ENCODE measurements at regions not wholly inside any gene's neighbourhood (a gene's known extent, or its start where the extent isn't known, plus 50 kb on each side); places are given as distances from the start of the nearest gene placed in this dataset.
"Not testable (repeated sequence)": the region's sequence is repeated elsewhere in the genome, so short reads cannot be mapped to it uniquely, and the experiment has no call there.

GRCh38 chr7:35909870-35910357 lies 109.1 kb downstream of the SEPTIN7 start:
- DNase-seq (ENCODE audit: low spot score): no peak

DNA sequence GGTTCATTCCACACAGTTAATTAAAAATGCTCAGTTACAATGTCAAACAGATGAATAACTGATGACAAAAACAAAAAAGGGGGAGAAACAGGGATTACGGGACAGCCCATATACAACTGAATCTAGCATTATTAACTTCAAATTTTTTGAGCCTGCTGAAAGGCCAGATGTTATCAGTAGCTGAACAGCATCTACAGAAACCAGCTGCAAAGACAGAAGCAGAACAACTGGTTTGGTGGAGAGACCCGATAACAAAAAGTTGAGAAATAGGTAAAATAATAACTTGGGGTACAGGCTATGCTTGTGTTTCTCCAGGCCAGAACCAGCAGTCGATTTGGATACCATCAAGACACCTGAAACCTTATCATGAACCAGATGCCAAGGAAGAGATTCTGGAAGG lies 109.8 kb downstream of the SEPTIN7 start:
- not testable (repeated sequence) for DNase-seq (ENCODE audit: low spot score)

GRCh38 chr7:35913350-35913749 lies 112.5 kb downstream of the SEPTIN7 start:
- not testable (repeated sequence) for DNase-seq (ENCODE audit: low spot score)

- not testable (repeated sequence) for DNase-seq (ENCODE audit: low spot score)
Observed at GRCh38 chr7:35914214-35914613, 113.4 kb downstream of the SEPTIN7 start.

GRCh38 chr7:35915247-35915955 lies 114.5 kb downstream of the SEPTIN7 start:
- peak; percentile 29 for DNase-seq (ENCODE audit: low spot score)

DNA sequence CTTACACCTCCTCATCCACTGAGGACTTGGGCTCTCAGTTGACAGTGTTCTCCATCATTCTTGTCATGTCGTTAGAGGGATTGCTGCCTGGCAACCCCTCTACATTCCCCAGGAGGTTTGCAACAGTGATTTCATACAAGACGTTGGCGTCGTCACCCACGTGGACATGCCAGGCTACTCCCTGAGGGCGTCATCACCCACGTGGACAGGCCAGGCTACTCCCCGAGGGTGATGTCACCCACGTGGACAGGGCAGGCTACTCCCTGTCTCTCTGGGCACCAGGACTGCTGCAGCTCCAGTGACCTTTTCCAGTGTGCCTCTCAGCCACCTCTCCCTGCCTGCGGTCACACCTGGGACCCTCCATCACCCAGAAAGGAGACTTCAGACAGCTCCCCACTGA lies 117.4 kb downstream of the SEPTIN7 start:
- DNase-seq (ENCODE audit: low spot score): not testable (repeated sequence)

GRCh38 chr7:35919607-35920006 lies 118.8 kb downstream of the SEPTIN7 start:
- DNase-seq (ENCODE audit: low spot score): not testable (repeated sequence)

DNA sequence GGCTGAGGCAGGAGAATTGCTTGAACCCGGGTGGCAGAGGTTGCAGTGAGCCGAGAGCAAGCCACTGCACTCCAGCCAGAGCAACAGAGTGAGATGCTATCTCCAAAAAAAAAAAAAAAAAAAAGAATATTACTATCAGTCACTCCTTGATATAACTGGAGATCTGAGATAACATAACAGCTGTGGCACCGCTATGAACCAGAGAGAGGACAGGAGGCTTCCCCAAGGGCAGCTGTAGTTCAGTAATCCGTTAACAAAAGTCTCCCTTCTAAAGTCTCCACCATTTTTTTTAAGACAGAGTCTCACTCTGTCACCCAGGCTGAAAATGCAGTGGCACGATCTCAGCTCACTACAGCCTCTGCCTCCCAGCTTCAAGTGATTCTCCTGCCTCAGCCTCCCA lies 120.5 kb downstream of the SEPTIN7 start:
- DNase-seq (ENCODE audit: low spot score): not testable (repeated sequence)

DNA sequence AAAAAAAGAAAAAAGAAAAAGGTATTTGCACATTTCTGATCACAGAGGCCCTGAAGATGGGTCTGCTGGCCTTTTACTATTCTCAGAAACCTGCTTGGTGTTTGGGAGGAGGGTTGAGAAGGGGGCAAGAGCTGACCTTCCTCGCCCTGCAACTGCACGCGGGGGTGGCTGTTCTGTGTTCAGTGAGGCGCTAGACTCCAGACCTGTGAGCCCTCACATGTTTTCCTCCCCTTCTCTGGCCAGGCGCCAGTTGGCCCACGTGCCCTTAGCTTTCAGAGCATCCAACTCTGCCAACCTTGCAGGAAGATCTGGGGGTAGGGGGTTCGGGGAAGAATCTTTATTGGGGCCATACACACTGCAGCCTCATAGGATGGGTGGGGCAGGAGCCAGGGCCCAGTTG lies 123.8 kb downstream of the SEPTIN7 start:
- not testable (repeated sequence) for DNase-seq (ENCODE audit: low spot score)

GRCh38 chr7:35926966-35927365 lies 126.1 kb downstream of the SEPTIN7 start:
- DNase-seq (ENCODE audit: low spot score): not testable (repeated sequence)

GRCh38 chr7:35931134-35931533 lies 130.3 kb downstream of the SEPTIN7 start:
- DNase-seq (ENCODE audit: low spot score): not testable (repeated sequence)

- not testable (repeated sequence) for DNase-seq (ENCODE audit: low spot score)
Observed at GRCh38 chr7:35931551-35931950, 130.7 kb downstream of the SEPTIN7 start.

DNA sequence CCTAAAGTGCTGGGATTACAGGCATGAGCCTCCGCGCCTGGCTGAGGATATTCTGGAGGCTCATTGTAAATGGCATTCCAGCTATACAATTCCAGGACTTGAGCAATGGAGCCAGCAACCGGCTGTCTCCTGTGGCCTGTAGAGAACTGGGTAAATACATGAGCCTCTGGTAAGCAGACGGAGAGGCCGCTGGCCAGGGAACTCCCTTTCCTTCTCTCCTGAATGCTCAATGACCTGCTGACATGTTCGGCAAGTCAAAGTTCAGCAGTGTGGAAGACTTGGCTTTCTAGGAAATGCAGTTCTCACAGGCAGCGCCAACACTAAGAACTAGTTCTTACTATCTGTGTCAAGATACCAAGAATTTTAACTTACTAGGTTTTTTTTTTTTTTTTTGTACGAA lies 139.8 kb downstream of the SEPTIN7 start:
- DNase-seq (ENCODE audit: low spot score): not testable (repeated sequence)

GRCh38 chr7:35945621-35946020 lies 144.8 kb downstream of the SEPTIN7 start:
- DNase-seq (ENCODE audit: low spot score): not testable (repeated sequence)

DNA sequence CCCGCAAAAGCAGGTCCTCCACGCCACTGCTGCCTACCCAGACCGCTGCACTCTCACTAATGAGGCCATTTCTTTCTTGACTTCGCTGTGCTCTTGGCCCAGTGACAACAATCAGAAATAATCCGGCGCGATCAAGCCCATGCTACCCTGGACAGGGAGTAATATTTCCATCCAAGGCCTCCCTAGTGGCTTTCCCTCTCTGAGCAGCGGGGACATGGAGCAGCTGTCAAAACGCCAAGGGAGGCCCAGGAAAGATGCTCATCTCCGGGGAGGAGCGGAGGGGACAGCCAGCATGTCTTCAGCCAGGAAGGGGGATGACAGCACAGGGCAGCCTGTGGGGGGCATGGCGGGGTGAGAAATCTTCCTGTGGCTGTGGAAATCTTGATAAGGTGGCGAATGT lies 154.9 kb downstream of the SEPTIN7 start:
- not testable (repeated sequence) for DNase-seq (ENCODE audit: low spot score)

- not testable (repeated sequence) for DNase-seq (ENCODE audit: low spot score)
Observed at GRCh38 chr7:35956988-35957387, 156.1 kb downstream of the SEPTIN7 start.

- not testable (repeated sequence) for DNase-seq (ENCODE audit: low spot score)
Observed at GRCh38 chr7:35961260-35961659, 160.4 kb downstream of the SEPTIN7 start.

DNA sequence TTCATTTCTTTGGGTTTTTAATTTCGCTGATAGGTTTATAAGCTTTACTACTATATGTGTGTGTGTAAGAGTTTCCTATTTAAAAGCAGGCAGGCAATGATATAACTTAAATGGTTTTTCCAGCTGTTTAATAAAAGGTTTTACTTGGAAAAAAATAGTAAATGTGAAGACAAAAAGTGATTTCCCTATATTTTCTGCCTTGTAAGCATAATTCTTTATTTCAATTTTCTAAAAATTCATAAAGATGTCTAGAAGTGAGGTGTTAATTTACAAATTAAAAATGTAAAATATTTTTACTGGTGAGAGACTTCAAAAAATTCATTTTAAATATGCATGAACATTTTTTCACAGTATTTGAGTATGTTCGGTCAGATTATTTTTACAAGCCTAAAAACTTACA lies 161.8 kb downstream of the SEPTIN7 start:
- not testable (repeated sequence) for DNase-seq (ENCODE audit: low spot score)

GRCh38 chr7:35967366-35968139 lies 166.7 kb downstream of the SEPTIN7 start:
- no peak for DNase-seq (ENCODE audit: low spot score)

DNA sequence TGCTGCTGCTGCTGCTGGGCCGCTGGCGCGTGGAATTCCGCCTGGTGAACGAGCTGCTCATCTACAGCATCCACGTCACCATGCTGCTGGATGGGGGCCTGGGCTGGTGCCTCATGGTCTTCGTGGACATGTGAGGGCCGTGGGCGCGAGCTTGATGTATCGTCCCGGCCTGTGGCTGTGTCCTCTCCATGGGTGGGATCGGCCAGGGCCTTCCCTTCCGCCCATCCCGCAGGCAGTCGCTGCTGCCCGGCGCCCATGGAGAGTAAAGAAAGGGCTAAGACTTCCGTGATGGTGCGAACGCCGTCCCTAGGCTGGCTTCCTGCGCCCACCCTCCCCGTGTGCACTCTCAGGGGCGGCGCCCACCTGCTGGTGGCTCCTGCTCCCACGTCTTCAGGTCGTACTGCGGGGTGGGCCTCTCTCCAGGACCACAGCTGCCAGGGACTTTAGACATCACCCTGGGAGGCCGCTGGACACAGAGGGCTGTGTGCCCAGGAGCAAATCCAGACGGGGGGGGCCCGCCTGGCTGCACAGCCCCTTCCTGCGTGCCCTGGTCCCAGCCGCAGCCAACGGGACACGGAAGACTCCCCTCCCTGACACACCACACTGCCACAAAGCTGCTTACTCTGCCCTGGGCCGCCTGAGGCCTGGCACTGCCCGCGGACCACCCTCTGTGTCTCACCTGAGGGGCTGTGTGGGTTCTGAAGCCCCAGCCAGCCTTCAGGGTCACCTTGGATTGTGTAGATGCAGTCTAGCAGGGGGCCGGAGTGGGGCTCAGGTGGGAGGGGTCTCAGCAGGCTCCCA lies 167.5 kb downstream of the SEPTIN7 start:
- DNase-seq (ENCODE audit: low spot score): no peak

- DNase-seq (ENCODE audit: low spot score): no peak
Observed at GRCh38 chr7:35969066-35969465, 168.2 kb downstream of the SEPTIN7 start.

- DNase-seq (ENCODE audit: low spot score): no peak
Observed at GRCh38 chr7:35970458-35970857, 169.6 kb downstream of the SEPTIN7 start.
